Dendritic cell treated with granulocyte-macrophage colony-stimulating factor and Interleukin-4, amounts not matched to agents 40 ng/mL and 50 ng/mL, for 4 days (primary cell): ENCODE measurements at regions not wholly inside any gene's neighbourhood (a gene's known extent, or its start where the extent isn't known, plus 50 kb on each side); places are given as distances from the start of the nearest gene placed in this dataset.
"Not testable (repeated sequence)": the region's sequence is repeated elsewhere in the genome, so short reads cannot be mapped to it uniquely, and the experiment has no call there.

Source experiments
- H3K27ac Mint-ChIP-seq: one replicate; pipeline ENCODE4 v1.8.0; 2022; ENCODE audit warnings: mild to moderate bottlenecking, mixed read lengths
- H3K27me3 Mint-ChIP-seq: one replicate; pipeline ENCODE4 v1.8.0; 2022; ENCODE audit warnings: mild to moderate bottlenecking, mixed read lengths
- H3K36me3 Mint-ChIP-seq: one replicate; pipeline ENCODE4 v1.8.0; 2022; ENCODE audit warnings: low read depth, mixed read lengths
- H3K4me1 Mint-ChIP-seq: one replicate; pipeline ENCODE4 v1.8.0; 2022; ENCODE audit warnings: low read depth, mixed read lengths
- H3K4me3 Mint-ChIP-seq: one replicate; pipeline ENCODE4 v1.8.0; 2022; ENCODE audit warnings: mild to moderate bottlenecking, moderate library complexity, mixed read lengths
- H3K9me3 Mint-ChIP-seq: one replicate; pipeline ENCODE4 v1.8.0; 2022; ENCODE audit warnings: mixed read lengths
- intact Hi-C: fragments of 100-400 bp; cut with micrococcal nuclease; formaldehyde crosslinking; loops from one replicate; pipeline ENCODE4 v1.15.0; 2022

- Mint-ChIP-seq H3K27ac (no peak overlapping the region), H3K4me1 (no peaks in the 10 kb centered on the region), H3K36me3 (no peaks in the 10 kb centered on the region), H3K4me3 (no peak overlapping the region), H3K9me3 (no peaks in the 10 kb centered on the region), H3K27me3 (no peaks in the 10 kb centered on the region)
- intact Hi-C loops = no loop called here
Measured at GRCh38 chr5:93245226-93245625, 335.8 kb downstream of the NR2F1-AS1 start.

GRCh38 chr5:93243481-93243880 lies 337.5 kb downstream of the NR2F1-AS1 start:
- Mint-ChIP-seq H3K4me3 (no peak overlapping the region), H3K36me3 (no peaks in the 10 kb centered on the region), H3K4me1 (no peaks in the 10 kb centered on the region), H3K27me3 (no peaks in the 10 kb centered on the region), H3K27ac (no peak overlapping the region), H3K9me3 (peaks cover 9% of the 10 kb centered on the region)
- intact Hi-C loops = no loop called here

DNA sequence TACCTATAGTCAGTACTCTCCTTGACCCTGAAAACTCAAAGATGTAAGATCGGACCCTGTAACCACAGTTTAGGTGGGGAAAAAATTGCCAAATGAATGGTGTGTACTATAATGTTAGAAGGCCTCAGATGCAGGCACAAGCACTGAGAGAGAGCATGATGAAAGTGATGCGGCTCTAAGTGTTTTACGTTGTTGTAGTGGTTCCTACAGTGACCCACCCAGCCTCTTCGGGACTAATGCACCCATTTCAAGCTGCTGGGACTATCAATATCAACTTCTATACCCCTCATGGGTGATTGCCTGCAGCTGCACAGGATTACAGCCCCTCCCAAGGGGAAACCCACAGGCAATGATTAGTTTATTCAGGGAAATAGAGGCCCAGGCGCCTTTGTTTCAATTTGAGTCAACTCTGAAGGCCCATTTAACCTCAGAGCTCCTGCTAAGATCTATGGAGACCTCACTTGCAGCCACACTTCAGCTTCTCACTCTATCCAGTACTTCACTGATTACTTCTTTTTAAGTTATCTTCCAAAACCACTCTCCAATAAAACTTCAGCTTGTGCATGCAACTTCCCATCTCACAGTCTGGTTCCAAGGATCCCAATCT lies 340.7 kb downstream of the NR2F1-AS1 start:
- no peak overlapping the region for H3K4me3 Mint-ChIP-seq
- H3K27ac Mint-ChIP-seq = no peak overlapping the region
- intact Hi-C loops = no loop called here
- H3K36me3 Mint-ChIP-seq = no peaks in the 10 kb centered on the region
- no peaks in the 10 kb centered on the region for H3K4me1 Mint-ChIP-seq
- H3K9me3 Mint-ChIP-seq = peaks cover 9% of the 10 kb centered on the region
- no peaks in the 10 kb centered on the region for H3K27me3 Mint-ChIP-seq

- no peaks in the 10 kb centered on the region for H3K27me3 Mint-ChIP-seq
- H3K4me1 Mint-ChIP-seq = no peaks in the 10 kb centered on the region
- intact Hi-C loops = no loop called here
- H3K36me3 Mint-ChIP-seq = no peaks in the 10 kb centered on the region
- H3K27ac Mint-ChIP-seq = no peak overlapping the region
- peaks cover 17% of the 10 kb centered on the region for H3K9me3 Mint-ChIP-seq
- H3K4me3 Mint-ChIP-seq = no peak overlapping the region
Measured at GRCh38 chr5:93236807-93237421, 344.1 kb downstream of the NR2F1-AS1 start.

GRCh38 chr5:93235761-93236160 lies 345.3 kb downstream of the NR2F1-AS1 start:
- no peak overlapping the region for H3K27ac Mint-ChIP-seq
- H3K4me3 Mint-ChIP-seq = no peak overlapping the region
- H3K9me3 Mint-ChIP-seq = peaks cover 20% of the 10 kb centered on the region
- H3K36me3 Mint-ChIP-seq = no peaks in the 10 kb centered on the region
- intact Hi-C loops = no loop called here
- no peaks in the 10 kb centered on the region for H3K27me3 Mint-ChIP-seq
- H3K4me1 Mint-ChIP-seq = no peaks in the 10 kb centered on the region

- intact Hi-C loops = no loop called here
- Mint-ChIP-seq H3K27me3 (no peaks in the 10 kb centered on the region), H3K4me3 (no peak overlapping the region), H3K27ac (no peak overlapping the region), H3K9me3 (peaks cover 9% of the 10 kb centered on the region), H3K4me1 (no peaks in the 10 kb centered on the region), H3K36me3 (no peaks in the 10 kb centered on the region)
Measured at GRCh38 chr5:93226202-93226735, 354.8 kb downstream of the NR2F1-AS1 start.

GRCh38 chr5:93225748-93226147 lies 355.3 kb downstream of the NR2F1-AS1 start:
- H3K27ac Mint-ChIP-seq = no peak overlapping the region
- peaks cover 9% of the 10 kb centered on the region for H3K9me3 Mint-ChIP-seq
- no peaks in the 10 kb centered on the region for H3K4me1 Mint-ChIP-seq
- no peak overlapping the region for H3K4me3 Mint-ChIP-seq
- intact Hi-C loops = no loop called here
- no peaks in the 10 kb centered on the region for H3K27me3 Mint-ChIP-seq
- H3K36me3 Mint-ChIP-seq = no peaks in the 10 kb centered on the region

- no peaks in the 10 kb centered on the region for H3K4me1 Mint-ChIP-seq
- intact Hi-C loops = no loop called here
- no peak overlapping the region for H3K4me3 Mint-ChIP-seq
- peaks cover 9% of the 10 kb centered on the region for H3K9me3 Mint-ChIP-seq
- no peaks in the 10 kb centered on the region for H3K27me3 Mint-ChIP-seq
- H3K27ac Mint-ChIP-seq = no peak overlapping the region
- H3K36me3 Mint-ChIP-seq = no peaks in the 10 kb centered on the region
Measured at GRCh38 chr5:93224624-93225023, 356.4 kb downstream of the NR2F1-AS1 start.

DNA sequence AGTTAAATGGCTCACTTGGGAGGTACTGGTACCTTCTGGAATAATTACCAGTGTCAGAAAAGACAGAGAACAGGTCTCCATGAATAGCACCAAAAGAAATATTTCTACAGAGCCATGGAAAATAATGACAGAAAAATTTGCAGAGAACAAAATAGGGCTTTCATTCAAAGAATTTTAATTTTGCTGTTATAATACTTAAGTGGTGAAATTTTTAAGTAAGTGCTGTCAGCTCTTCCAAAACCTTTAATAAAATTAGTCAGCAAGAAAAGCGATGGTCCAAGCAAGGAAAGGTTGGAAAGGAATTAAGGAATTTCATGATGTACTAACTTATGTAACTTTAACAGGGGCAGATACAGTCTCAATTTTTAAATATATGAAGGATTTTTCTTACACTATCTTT lies 359.2 kb downstream of the NR2F1-AS1 start:
- no peaks in the 10 kb centered on the region for H3K36me3 Mint-ChIP-seq
- no peaks in the 10 kb centered on the region for H3K9me3 Mint-ChIP-seq
- no peak overlapping the region for H3K4me3 Mint-ChIP-seq
- H3K4me1 Mint-ChIP-seq = no peaks in the 10 kb centered on the region
- H3K27me3 Mint-ChIP-seq = no peaks in the 10 kb centered on the region
- intact Hi-C loops = no loop called here
- no peak overlapping the region for H3K27ac Mint-ChIP-seq

DNA sequence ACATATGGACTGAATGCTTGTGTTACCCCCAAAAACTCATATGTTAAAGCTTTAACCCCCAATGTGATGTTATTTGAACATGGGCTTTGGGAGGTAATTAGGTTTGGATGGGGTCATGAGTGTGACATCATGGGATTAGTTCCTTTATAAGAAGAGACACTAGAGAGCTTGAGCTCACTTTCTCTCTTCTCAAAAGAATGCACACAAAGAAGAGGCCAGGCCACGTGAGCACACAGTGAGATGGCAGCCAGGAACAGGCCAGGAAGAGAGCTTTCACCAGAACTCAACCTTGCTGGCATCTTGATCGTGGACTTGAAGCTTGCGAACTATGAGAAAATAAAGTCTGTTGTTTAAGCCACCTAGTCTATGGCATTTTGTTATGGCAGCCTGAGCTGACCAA lies 360.6 kb downstream of the NR2F1-AS1 start:
- Mint-ChIP-seq H3K9me3 (no peaks in the 10 kb centered on the region), H3K27me3 (no peaks in the 10 kb centered on the region), H3K27ac (no peak overlapping the region), H3K4me1 (no peaks in the 10 kb centered on the region), H3K36me3 (no peaks in the 10 kb centered on the region), H3K4me3 (no peak overlapping the region)
- intact Hi-C loops = no loop called here

DNA sequence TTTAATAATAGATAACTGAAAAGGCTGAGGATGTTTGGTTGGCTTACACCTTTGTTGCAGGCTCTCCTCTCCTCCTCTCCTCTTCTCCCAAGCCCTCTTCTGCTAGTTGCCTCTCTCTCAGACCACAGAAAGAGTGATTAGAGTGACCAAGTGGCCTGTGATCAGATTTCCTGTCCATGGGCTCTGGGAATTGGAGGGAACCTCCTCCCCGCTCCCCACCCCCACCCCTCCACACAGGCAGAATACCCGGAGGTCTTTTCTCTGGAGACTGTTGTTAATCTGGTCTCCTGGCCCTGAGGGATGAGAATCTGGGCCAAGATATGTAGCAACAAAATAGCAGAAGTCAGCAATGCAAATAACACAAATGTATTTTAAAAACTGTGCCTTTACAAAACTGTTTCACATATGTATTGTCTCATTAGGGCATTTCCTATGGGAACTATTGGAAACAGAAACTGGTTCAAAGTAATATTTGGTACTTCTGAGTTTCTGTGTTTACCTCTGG lies 361.3 kb downstream of the NR2F1-AS1 start:
- Mint-ChIP-seq H3K27ac (no peak overlapping the region), H3K4me1 (no peaks in the 10 kb centered on the region), H3K4me3 (no peak overlapping the region), H3K9me3 (no peaks in the 10 kb centered on the region), H3K36me3 (no peaks in the 10 kb centered on the region), H3K27me3 (no peaks in the 10 kb centered on the region)
- intact Hi-C loops = no loop called here

DNA sequence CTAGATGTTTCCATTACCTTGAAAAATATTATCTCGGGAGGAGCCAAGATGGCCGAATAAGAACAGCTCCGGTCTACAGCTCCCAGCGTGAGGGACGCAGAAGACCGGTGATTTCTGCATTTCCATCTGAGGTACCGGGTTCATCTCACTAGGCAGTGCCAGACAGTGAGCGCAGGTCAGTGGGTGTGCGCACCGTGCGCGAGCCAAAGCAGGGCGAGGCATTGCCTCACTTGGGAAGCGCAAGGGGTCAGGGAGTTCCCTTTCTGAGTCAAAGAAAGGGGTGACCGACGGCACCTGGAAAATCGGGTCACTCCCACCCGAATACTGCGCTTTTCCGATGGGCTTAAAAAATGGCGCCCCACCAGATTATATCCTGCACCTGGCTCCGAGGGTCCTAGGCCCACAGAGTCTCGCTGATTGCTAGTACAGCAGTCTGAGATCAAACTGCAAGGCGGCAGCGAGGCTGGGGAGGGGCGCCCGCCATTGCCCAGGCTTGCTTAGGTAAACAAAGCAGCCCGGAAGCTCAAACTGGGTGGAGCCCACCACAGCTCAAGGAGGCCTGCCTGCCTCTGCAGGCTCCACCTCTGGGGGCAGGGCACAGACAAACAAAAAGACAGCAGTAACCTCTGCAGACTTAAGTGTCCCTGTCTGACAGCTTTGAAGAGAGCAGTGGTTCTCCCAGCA lies 367.8 kb downstream of the NR2F1-AS1 start:
- H3K4me3 Mint-ChIP-seq, H3K27ac Mint-ChIP-seq, intact Hi-C loops, H3K4me1 Mint-ChIP-seq, H3K36me3 Mint-ChIP-seq, H3K27me3 Mint-ChIP-seq: not testable (repeated sequence)
- peaks cover 22% of the 10 kb centered on the region for H3K9me3 Mint-ChIP-seq

GRCh38 chr5:93209476-93209875 lies 371.5 kb downstream of the NR2F1-AS1 start:
- Mint-ChIP-seq H3K4me3 (no peak overlapping the region), H3K27ac (no peak overlapping the region), H3K27me3 (no peaks in the 10 kb centered on the region), H3K9me3 (peaks cover 39% of the 10 kb centered on the region), H3K4me1 (no peaks in the 10 kb centered on the region), H3K36me3 (no peaks in the 10 kb centered on the region)
- intact Hi-C loops = no loop called here

- no peak overlapping the region for H3K27ac Mint-ChIP-seq
- intact Hi-C loops = no loop called here
- no peak overlapping the region for H3K4me3 Mint-ChIP-seq
Measured at GRCh38 chr5:93208141-93208751, 372.8 kb downstream of the NR2F1-AS1 start.

More at GRCh38 chr5:93208141-93208751, 372.8 kb downstream of the NR2F1-AS1 start:
- Mint-ChIP-seq H3K4me1 (no peaks in the 10 kb centered on the region), H3K27me3 (no peaks in the 10 kb centered on the region), H3K9me3 (peaks cover 39% of the 10 kb centered on the region), H3K36me3 (no peaks in the 10 kb centered on the region)
